ENCODE measurements at regions not wholly inside any gene's neighbourhood (a gene's known extent, or its start where the extent isn't known, plus 50 kb on each side); places are given as distances from the start of the nearest gene placed in this dataset.

DNA sequence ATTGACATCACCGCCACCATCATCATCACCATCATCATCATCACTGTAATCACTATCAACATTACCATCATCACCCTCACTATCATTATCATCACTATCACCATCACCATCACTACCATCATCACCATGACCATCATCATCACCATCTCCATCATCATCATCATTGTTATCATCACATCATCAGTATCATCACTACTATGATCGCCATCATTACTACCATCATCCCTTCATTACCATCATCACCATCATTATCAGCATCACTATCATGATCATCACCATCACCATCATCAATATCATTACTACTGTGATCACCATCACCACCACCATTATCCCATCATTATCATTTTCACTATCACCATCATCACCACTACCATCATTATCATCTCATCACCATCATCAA is 368.3 kb downstream of the SEC14L1 start:
- no peak overlapping the region for H3K4me2 ChIP-seq
- DNase-seq = no peak
- no peaks in the 10 kb centered on the region for H3K27me3 ChIP-seq (ENCODE audit: insufficient read depth, low read depth)
- no peaks in the 10 kb centered on the region for H3F3A ChIP-seq (ENCODE audit: insufficient read depth, low read depth)
- POLR2A ChIA-PET (ENCODE audit: unreplicated experiment) = no interaction called here
- no peaks in the 10 kb centered on the region for H3K4me1 ChIP-seq (replicated peaks; ENCODE audit: insufficient read depth)
- BruUV-seq (replicated peaks) = no TSS peak
- no peak overlapping the region for H3K4me3 ChIP-seq
- no peak overlapping the region for H2AFZ ChIP-seq
- H3K36me3 ChIP-seq (ENCODE audit: low read depth) = no peaks in the 10 kb centered on the region
- no peak overlapping the region for H3K27ac ChIP-seq
- TF ChIP-seq EZH2 (IDR thresholded peaks at IDR 0.05; ENCODE audit: low read depth) = no peak
- TF ChIP-seq, protein P1, sequence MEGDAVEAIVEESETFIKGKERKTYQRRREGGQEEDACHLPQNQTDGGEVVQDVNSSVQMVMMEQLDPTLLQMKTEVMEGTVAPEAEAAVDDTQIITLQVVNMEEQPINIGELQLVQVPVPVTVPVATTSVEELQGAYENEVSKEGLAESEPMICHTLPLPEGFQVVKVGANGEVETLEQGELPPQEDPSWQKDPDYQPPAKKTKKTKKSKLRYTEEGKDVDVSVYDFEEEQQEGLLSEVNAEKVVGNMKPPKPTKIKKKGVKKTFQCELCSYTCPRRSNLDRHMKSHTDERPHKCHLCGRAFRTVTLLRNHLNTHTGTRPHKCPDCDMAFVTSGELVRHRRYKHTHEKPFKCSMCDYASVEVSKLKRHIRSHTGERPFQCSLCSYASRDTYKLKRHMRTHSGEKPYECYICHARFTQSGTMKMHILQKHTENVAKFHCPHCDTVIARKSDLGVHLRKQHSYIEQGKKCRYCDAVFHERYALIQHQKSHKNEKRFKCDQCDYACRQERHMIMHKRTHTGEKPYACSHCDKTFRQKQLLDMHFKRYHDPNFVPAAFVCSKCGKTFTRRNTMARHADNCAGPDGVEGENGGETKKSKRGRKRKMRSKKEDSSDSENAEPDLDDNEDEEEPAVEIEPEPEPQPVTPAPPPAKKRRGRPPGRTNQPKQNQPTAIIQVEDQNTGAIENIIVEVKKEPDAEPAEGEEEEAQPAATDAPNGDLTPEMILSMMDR (conservative IDR thresholded peaks at IDR 0.05) = no peak
- H3K9me2 ChIP-seq (ENCODE audit: insufficient read depth) = no peaks in the 10 kb centered on the region
- no peaks in the 10 kb centered on the region; the same call in 1 of the 2 replicates for H3K9me3 ChIP-seq (ENCODE audit: insufficient read depth, low read depth)
- intact Hi-C loops (cut with micrococcal nuclease; ENCODE audit: unreplicated experiment) = no loop called here
- H4K20me1 ChIP-seq (ENCODE audit: insufficient read depth) = no peaks in the 10 kb centered on the region
- H3K79me2 ChIP-seq (ENCODE audit: low read depth) = no peaks in the 10 kb centered on the region
- CTCF ChIA-PET = no interaction called here

DNA sequence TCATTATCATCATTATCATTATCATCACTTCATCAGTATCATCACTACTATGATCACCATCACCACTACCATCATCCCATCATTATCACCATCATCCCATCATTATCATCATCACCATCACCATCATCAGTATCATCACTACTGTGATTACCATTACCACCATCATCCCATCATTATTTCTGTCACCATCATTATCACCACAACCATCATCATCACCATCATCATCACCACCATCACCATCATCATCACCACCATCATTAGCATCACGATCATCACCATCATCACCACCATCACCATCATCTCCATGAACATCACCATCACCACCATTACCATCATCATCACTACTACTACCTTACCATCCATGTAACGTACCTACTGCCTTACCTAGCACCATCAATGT is 368.8 kb downstream of the SEC14L1 start:
- Histone ChIP-seq H4K20me1 (ENCODE audit: insufficient read depth) (no peaks in the 10 kb centered on the region), H2AFZ (no peak overlapping the region), H3K27me3 (ENCODE audit: insufficient read depth, low read depth) (no peaks in the 10 kb centered on the region), H3F3A (ENCODE audit: insufficient read depth, low read depth) (no peaks in the 10 kb centered on the region), H3K4me2 (no peak overlapping the region), H3K36me3 (ENCODE audit: low read depth) (no peaks in the 10 kb centered on the region), H3K4me1 (replicated peaks; ENCODE audit: insufficient read depth) (no peaks in the 10 kb centered on the region), H3K9me3 (ENCODE audit: insufficient read depth, low read depth) (no peaks in the 10 kb centered on the region; the same call in 1 of the 2 replicates), H3K79me2 (ENCODE audit: low read depth) (no peaks in the 10 kb centered on the region), H3K27ac (no peak overlapping the region), H3K4me3 (no peak overlapping the region), H3K9me2 (ENCODE audit: insufficient read depth) (no peaks in the 10 kb centered on the region)
- BruUV-seq (replicated peaks) = no TSS peak
- ChIA-PET POLR2A (ENCODE audit: unreplicated experiment) (no interaction called here), CTCF (no interaction called here)
- TF ChIP-seq, protein P1 (conservative IDR thresholded peaks at IDR 0.05) = no peak
- no peak for TF ChIP-seq EZH2 (IDR thresholded peaks at IDR 0.05; ENCODE audit: low read depth)
- no peak for DNase-seq
- intact Hi-C loops (cut with micrococcal nuclease; ENCODE audit: unreplicated experiment) = no loop called here

DNA sequence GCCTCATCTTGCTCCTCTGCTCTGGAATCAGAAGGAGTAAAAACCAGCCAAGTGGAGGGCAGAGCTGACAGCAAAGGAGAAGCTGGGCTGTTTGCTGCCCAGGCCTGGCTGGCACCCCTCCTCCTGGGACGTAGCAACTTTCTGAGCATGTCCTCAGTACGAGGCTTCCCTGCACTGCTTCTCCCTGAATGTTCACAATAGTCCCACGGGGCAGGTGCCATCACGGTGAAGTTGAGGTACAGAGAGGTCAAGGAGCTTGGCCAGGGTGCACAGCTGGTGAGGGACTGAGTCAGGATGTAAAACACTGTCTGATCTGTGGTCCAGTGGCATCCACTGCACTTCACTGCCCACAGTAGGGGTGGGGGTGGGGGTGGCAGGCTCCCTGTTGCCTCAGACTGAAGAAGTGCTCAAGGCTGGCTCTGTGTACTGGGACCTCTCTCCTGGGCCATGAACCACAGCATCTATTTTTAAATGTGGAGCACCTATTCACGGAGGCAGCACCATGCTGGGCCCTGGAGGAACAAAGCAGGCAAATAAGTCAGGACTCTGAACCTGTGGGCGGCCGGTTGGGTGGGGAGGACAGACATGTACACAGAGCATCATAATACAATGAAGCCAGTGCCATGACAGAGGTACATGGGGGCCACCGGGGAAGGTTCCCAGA is 369.5 kb downstream of the SEC14L1 start:
- no peak overlapping the region for H3K27ac ChIP-seq
- H3K27me3 ChIP-seq (ENCODE audit: insufficient read depth, low read depth) = no peaks in the 10 kb centered on the region
- no peaks in the 10 kb centered on the region for H4K20me1 ChIP-seq (ENCODE audit: insufficient read depth)
- H2AFZ ChIP-seq = no peak overlapping the region
- DNase-seq = no peak
- H3K79me2 ChIP-seq (ENCODE audit: low read depth) = no peaks in the 10 kb centered on the region
- H3K9me3 ChIP-seq (ENCODE audit: insufficient read depth, low read depth) = no peaks in the 10 kb centered on the region; the same call in 1 of the 2 replicates
- intact Hi-C loops (cut with micrococcal nuclease; ENCODE audit: unreplicated experiment) = no loop called here
- no peaks in the 10 kb centered on the region for H3K4me1 ChIP-seq (replicated peaks; ENCODE audit: insufficient read depth)
- ChIA-PET CTCF (no interaction called here), POLR2A (ENCODE audit: unreplicated experiment) (no interaction called here)
- H3K4me3 ChIP-seq = no peak overlapping the region
- no peaks in the 10 kb centered on the region for H3F3A ChIP-seq (ENCODE audit: insufficient read depth, low read depth)
- BruUV-seq (replicated peaks) = no TSS peak
- TF ChIP-seq, protein P1 (conservative IDR thresholded peaks at IDR 0.05) = no peak
- no peak for TF ChIP-seq EZH2 (IDR thresholded peaks at IDR 0.05; ENCODE audit: low read depth)
- no peaks in the 10 kb centered on the region for H3K9me2 ChIP-seq (ENCODE audit: insufficient read depth)
- no peaks in the 10 kb centered on the region for H3K36me3 ChIP-seq (ENCODE audit: low read depth)
- H3K4me2 ChIP-seq = no peak overlapping the region
